GM18520 (cell line): ENCODE measurements at regions not wholly inside any gene's neighbourhood (a gene's known extent, or its start where the extent isn't known, plus 50 kb on each side); places are given as distances from the start of the nearest gene placed in this dataset.

Experiments
- ATAC-seq: cut with Tn5 transposase; IDR thresholded peaks from one replicate; pipeline ENCODE4 v1.9.1; 2021; ENCODE audit not compliant: unreplicated experiment

GRCh38 chr12:45548426-45548825, 181.1 kb upstream of the ARID2 start:
- ATAC-seq: no peak

- no peak for ATAC-seq
These were observed 180.1 kb upstream of the ARID2 start for GRCh38 chr12:45549337-45549902.

GRCh38 chr12:45553204-45553603, 176.3 kb upstream of the ARID2 start:
- no peak for ATAC-seq

GRCh38 chr12:45557016-45557415, 172.5 kb upstream of the ARID2 start:
- no peak for ATAC-seq

GRCh38 chr12:45558353-45558752, 171.2 kb upstream of the ARID2 start:
- no peak for ATAC-seq

DNA sequence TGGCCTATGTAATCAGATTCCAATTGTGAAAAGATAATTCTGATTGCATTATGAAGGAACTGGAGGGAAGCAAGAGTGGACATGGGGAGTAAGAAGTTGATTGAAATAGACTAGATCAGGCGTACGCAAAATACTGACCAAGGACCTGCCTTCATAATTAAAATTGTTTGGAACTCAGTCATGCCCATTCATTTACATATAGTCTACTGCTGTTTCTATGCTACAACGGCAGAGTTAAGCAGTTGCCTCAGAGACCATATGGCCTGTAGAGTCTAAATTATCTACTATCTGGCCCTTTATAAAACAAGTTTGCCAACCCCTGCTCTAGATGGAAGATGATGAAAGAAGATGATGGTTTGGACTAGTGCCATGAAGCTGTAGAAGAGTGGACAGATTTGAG, 170.0 kb upstream of the ARID2 start:
- ATAC-seq: no peak

DNA sequence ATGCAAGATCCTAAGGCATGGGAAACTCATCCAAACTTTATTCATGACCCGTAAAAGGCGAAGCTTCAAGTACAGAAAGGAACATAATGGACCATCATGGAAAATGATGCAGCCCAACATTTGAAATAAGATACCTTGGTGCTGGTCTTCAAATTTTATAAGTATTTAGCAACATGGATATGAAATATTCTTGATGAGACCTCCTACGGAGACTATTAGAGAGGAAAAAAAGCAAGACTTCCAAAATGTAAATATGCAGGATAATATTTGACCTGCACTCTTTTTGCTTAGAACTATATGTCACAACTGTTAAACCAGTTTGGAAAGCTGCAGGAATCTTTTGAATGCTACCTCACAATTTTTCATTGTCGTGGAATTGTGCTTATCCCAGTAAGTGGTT, 168.8 kb upstream of the ARID2 start:
- no peak for ATAC-seq

DNA sequence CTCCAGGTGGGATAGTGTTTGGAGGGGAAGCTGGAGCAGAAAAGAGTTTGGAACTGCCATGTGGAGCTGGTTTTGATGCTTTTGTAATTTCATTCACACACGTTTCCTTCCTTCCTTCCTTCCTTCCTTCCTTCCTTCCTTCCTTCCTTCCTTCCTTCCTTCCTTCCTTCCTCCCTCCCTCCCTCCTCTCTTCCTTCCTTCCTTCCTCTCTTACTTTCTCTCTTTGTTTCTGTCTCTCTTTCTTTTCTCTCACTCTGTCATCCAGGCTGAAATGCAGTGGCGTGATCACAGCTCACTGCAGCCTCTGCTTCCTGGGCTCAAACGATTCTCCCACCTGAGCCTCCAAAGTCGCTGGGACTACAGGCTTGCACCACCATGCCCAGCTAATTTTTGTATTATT, 168.0 kb upstream of the ARID2 start:
- no peak for ATAC-seq

- ATAC-seq: no peak
These were observed 163.9 kb upstream of the ARID2 start for GRCh38 chr12:45565590-45565989.

DNA sequence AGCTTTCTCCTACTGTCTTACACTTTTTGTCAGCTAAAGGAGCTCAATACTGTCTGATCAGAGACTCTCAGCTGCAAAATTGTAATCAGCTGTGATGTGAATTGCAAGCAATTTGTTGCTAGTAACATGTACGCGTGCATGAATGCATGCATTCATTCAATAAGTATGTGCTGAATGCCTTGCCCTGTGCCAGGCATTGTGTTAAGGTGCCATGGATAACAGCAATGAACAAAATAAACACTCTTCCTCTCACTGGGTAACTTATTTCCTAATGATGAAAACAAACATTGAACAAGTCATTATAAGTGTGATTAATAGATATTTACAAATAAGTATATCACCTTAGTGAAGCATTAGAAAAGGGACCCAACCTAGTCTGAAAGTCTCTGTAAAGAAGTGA, 163.2 kb upstream of the ARID2 start:
- no peak for ATAC-seq

DNA sequence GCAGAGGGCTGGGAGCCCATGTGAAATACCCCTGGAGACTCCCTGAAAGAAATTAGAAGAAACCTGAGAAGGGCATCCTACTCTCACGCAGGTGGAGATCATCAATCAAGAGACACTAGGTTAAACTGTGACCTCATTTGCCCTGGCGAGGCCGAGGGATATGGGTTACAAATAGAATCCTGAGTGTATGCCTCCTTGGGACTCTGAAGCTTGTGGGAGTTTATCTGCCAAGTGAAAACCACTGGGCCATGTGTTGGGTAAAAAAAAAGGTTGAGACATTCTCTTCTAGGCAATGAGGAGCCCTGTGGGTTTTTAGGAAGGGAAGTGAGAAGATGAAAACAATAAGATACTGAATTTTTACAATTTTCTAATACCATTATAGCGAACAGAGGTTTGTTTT, 160.7 kb upstream of the ARID2 start:
- no peak for ATAC-seq

- ATAC-seq: no peak
These were observed 159.0 kb upstream of the ARID2 start for GRCh38 chr12:45570501-45570900.

GRCh38 chr12:45572114-45572513, 157.4 kb upstream of the ARID2 start:
- ATAC-seq: no peak

DNA sequence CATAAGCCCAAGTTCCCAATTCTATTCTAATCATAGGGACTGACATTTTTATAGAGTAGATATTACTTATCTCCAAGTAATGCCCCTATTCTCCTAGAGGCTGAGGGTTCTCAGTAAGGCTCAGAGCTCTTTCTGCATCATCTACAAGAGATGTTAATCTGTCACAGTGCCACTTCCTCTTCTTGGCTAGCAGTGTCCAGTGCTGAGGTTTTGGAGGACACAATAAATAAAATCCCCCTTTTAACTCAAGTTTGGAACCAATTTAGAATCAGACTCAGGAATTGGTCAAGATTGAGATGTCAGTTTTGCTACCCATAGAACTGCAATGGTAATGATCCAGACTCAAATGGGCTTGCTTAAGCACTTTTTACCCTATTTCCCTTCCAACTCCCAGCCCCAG, 154.1 kb upstream of the ARID2 start:
- ATAC-seq: no peak

DNA sequence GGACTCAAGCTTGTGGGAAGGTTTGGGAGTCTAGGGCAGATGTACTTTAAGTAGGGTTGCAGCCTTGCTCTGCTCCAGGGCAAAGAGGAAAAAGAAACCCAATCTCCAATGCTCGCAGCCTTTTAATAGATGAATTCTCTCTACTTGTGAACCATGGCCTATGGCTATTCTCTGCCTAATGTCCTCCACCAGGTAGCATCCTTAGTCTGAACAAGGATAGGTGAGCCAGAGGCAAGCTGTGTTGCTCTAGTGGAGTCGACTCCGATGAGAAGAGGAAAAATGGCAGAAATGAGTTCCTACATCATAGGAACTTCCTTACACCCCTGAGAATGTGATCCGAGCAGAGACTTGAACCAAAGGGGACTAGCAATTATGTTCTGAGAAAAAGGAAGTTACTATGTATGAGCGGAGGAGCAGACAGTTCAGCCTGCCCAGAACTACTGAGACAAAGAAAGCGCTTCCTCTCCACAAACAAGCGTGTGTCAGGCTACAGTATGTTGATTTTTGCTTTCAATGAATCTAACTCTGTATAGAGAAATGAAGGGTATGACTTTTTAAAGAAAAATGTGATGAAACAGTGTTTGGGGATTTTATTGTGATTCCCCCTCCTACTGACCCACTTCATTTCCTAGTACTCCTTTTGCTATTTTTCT, 153.6 kb upstream of the ARID2 start:
- ATAC-seq: peak; percentile 42

DNA sequence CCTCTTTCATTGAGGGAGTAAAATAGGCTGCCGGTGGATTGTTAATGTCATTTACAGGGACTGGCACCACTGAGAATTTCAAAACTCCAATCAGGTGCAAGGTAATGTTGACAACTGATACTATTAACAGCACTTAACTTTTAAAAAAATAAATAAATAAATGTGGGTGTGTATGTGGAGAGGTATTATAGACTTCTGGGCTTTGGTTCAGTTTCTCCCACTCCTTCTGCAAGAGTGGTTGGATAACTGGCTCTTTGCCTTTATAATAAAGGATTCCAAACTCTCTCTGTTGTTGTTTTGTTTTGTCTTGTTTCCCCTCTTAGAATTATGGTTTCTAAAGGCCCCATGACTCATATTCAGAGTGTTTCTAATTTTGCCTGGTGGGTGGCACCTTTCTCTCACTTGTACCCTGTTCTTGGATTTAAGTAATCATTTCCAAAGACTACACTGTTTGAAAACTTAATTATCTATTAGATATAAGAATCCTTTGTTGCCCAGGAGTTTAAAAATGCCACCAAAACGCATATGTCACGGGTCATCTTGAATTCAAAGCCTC, 151.6 kb upstream of the ARID2 start:
- ATAC-seq: peak; percentile 43

- ATAC-seq: no peak
These were observed 149.0 kb upstream of the ARID2 start for GRCh38 chr12:45580356-45580969.

- ATAC-seq: no peak
These were observed 148.4 kb upstream of the ARID2 start for GRCh38 chr12:45581112-45581511.

GRCh38 chr12:45582536-45582935, 147.0 kb upstream of the ARID2 start:
- ATAC-seq: no peak

- no peak for ATAC-seq
These were observed 146.4 kb upstream of the ARID2 start for GRCh38 chr12:45582986-45583659.

DNA sequence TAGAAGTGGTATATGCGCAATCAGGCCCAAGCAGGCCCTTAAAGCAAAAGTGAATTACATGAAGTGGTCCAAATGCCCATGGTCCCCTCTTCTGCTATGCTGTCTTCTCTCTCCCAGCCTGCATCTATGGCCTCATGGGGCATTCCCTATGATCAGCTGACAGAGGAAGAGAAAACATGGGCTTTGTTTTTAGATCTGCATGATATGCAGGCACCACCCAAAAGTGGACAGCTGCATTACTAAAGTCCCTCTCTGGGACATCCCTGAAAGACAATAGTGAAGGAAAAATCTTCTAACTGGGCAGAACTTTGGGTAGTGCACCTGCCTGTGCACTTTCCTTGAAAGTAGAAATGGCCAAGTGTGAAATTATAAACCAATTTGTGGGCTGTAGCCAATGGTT, 145.2 kb upstream of the ARID2 start:
- no peak for ATAC-seq
